ENCODE measurements at regions not wholly inside any gene's neighbourhood (a gene's known extent, or its start where the extent isn't known, plus 50 kb on each side); places are given as distances from the start of the nearest gene placed in this dataset.

DNA sequence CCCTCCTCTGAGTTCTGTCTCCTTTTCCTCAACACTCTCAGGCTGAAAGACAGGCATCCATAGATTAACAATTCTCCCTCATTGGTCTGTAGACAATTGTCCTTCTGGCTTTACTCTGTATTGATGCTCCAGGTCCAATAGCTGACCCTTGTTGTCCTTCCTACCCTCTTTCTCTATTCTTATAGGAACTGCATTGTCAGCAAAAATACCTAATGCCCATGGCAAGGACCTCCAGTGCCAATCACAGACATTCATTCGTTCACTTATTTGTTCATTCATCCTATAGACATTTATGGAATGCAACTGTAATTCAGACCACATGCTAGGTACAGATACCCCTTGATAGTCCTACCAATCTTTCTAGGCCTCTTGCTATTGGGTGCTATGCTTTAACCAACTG lies 69.8 kb upstream of the DTNA start:
- DNase-seq (ENCODE audit: low read depth) = no peak

DNA sequence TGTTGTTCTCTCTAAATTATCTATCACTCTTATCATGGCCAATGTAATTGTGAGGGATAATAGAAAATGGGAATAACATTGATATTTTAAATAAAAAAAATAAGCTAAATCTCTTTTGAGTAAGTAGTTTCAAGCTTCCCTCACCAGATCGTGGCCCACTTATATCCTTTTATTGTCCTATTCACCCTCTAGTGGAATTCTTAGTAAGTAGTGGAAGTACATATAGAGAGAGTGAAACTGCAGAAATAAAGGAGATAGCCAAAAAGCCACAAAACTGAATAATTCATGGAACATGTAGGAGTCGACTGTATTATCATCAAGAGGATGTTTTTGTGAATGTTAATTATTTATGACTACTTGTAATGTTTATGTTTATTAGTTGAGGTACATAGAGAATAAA lies 66.1 kb upstream of the DTNA start:
- no peak for DNase-seq (ENCODE audit: low read depth)

DNA sequence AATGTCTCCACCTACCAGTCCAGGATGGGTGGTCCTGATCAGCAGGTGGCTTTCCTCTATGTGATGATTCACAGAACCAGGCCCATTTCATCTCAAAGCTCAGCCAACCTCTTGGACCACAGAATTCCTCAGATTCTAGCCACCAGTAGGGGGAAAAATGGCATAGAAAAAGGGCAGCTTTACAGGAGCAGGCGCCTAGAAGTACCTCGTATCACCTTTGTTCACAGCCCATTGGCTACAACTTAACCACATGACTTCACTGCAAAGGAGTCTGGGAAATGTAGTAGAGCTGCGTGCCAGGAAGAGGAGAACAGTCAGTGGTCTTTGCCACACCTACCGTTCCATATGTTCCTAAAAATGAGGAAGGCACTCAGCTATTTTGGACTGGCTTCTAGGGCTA lies 62.8 kb upstream of the DTNA start:
- DNase-seq (ENCODE audit: low read depth) = no peak

DNA sequence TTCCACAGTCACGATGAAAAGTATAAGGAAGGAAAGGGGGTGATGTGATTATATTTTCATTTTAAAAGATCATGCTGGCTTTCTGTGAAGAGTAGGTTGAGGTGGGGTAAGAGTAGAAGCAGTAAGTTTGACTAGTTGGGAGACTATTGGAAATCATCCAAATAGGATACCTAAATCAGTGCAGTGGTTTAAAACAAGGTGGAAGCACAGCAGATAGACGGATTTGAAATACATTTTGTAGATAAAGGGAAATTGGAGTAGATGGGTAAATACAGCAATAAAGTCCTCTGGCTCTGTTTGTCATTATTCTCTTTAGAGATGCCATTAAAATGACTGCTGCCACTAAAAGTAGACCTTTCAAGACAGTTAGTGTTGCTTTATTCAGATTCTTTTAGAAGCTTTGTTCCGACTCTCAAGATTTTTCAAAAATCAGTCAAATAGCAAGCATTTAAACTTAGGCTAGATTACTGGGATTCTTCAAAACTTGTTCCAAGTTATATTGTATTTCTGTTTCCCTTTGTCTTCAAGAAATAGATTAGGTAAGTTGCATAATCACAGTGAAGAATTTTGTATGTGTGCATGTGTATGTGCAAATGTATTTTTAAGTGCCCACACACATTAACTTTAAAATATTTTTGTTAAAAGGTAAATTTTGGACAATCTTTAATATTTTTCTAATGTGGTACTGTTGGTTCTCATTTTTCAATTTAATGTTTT lies 61.7 kb upstream of the DTNA start:
- DNase-seq (ENCODE audit: low read depth) = no peak

DNA sequence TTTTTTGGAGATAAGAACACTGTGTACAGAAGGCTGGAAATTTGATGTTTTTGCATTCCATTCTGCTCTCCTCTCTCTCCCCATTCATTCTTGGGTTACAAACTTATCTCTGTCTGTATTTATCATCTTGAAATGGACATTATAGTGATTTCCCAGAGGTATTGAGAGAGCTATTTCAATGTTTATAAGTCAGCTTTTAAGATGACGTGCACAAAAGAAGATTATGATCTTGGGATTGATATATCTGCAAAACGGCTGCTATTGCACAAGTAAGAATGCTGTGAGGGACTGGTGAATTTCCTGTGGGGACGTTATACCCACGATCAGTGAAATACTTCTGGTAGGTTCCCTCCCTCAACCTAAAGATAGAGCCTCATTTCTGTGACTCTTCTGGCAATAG lies 61.0 kb upstream of the DTNA start:
- DNase-seq (ENCODE audit: low read depth) = no peak

DNA sequence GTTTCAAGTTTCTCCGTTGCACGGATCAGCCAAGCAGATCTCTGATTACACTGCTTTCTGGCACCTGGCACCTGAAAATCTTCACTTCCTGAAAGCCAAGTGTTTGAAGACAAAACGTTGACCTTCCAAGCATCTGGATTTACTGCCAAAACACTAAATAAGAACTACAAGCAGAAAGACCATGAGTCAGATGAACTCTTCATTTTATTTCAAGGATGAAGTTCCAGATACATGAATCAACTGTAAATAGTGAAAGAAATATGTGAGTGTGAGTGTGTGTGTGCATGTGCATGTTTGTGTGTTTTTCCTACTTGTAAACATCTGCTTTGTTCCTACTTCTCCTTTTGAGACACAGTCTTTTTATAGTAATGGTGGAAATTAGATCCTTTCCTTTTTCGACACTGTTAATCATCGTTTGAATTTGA lies 60.0 kb upstream of the DTNA start:
- DNase-seq (ENCODE audit: low read depth) = no peak

DNA sequence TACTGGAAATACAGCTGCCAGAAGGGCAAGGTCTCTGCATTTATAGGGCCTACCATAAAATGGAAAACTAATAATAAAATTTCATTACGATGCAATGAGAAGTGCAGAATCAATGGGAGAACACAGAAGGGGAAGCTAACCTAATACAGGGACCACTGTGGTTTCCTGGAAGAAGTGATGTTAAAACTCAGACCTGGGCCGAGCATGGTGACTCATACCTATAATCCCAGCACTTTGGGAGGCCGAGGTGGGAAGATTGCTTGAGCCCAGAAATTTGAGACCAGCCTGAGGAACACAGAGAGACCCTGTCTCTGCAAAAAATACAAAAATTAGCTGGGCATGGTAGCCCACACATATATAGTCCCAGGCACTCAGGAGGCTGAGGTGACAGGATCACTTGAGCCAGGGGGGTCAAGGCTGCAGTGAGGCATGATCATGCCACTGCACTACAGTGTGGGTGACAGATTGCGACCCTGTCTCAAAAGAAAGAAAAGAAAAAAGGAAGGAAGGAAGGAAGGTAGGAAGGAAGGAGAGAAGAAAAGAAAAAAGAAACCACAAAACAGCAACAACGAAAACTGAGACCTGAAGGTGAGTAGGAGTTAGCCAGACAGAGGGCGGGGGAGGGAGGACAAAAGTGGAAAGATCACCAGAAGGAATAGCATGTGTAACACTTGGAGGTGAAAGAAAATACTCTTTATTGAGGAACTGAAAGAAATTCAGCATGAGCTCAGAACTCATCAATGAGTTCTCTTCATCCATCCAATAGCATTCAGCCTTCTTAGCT lies 58.3 kb upstream of the DTNA start:
- DNase-seq (ENCODE audit: low read depth) = no peak

DNA sequence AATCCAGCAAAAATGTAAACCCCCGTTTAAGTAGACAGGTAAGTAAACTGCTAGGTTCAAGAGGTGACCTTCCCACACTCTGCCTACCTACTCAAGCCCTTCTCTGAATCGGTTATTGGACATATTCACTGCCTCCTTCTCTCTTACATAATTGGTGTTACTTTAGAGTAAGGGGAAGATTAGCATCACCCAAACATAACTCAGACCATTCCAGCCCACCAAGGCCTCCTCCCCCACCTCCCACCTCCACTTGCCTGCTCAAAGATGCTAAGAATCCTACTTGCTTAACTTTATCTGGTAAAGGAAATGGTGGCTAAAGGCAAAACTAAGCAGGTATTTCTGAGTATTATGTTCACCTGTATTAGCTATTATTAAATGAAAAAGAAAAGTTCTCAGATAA lies 55.0 kb upstream of the DTNA start:
- DNase-seq (ENCODE audit: low read depth) = no peak

DNA sequence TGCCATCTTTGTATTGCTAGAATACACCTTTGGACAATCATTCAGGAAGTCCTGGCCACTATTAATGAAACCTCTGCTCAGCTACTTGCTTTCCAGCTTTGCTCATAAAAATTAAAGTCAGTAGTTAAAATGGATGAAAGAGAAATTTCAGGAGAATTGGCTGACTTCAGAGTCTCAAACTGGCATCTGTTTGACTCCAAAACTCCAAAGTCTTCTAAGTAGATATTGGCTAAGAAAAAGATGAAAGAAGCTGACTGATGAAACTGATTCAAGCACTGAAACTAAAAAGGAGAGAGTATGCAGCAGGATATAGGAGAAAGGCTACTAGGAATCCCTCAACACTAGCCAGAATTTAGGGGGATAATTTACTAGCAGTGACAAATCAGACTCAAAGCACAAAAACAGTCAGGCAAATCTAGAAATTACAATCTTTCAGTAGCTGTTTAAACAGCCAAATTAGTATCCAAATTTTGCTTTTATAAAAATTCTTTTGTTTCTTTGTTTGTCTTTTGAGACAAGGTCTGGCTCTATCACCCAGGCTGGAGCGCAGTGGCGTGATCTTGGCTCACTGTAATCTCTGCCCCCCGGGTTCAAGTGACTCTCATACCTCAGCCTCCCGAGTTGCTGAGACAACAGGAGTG lies 52.1 kb upstream of the DTNA start:
- no peak for DNase-seq (ENCODE audit: low read depth)

DNA sequence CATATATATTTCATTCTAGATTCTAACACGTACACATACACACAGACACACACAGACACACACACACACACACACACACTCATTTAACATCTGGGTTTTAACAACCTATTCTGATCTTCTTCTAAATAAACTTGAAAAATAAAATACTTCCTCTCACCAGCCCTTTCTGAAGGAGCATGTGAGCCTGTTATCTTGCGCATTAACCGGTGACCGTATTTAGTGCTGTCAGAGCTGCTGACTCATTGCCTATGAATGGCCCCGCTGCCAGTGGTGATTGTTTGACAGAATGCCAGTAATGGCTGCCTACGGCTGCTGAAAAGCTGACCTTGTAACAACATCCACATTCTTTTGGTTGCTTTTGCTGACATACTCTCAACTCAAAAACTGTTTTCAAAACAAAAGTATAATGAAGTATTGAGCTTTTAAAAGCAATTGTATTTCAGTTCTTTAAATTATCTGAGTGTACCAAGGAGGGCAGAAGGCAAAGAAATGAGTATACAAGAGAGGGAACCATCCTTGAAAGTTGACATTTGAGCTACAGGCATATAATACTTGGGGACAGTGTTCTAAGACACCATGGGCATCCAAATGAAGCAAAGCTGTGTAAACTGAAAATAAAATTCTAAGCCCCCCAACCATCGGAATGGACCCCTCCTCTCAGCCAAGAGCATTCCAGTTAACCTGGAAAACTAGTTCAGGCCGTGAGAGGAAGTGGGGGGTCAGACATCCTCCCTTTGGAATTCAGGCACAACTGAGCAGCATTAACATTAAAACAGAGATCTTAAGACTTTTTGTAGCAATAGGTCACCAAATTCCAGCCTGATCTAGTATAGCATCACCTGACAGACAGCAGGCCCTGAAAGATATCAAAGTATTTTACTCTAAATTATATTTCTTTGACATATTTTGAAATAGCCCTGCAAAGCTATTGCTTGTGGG lies 50.2 kb upstream of the DTNA start:
- DNase-seq (ENCODE audit: low read depth) = no peak
